Panc1 (cell line): ENCODE measurements at regions not wholly inside any gene's neighbourhood (a gene's known extent, or its start where the extent isn't known, plus 50 kb on each side); places are given as distances from the start of the nearest gene placed in this dataset.

Experiments used
- ATAC-seq: fragments of 200-7000 bp; cut with Tn5 transposase; 2 replicates; pipeline ENCODE4 v1.9.1; 2020; ENCODE audit warnings: mild to moderate bottlenecking, moderate library complexity
- BruUV-seq: library from RNA; stranded (reverse); fragments of 400-500 nt; replicated peaks from 2 replicates; lab custom pipeline; 2021; lab: Mats Ljungman, UMichigan
- CTCF ChIA-PET: fragments of 300-600 bp; sonication (Branson Sonifier 250); formaldehyde crosslinking; loops from one replicate; lab custom pipeline; 2022; ENCODE audit warnings: antibody characterized with exemption; lab: Charles Lee
- POLR2A ChIA-PET: fragments of 300-600 bp; sonication (Branson Sonifier 250); formaldehyde crosslinking; loops from one replicate; lab custom pipeline; 2022; ENCODE audit warnings: antibody characterized with exemption; lab: Charles Lee
- DNase-seq: peaks from one replicate; pipeline ENCODE4 v3.0.0-alpha.2; 2010; ENCODE audit warnings: low read depth, low spot score
- H3K27ac ChIP-seq: 2 replicates; pipeline ENCODE4 v1.5.1; 2011; ENCODE audit warnings: mild to moderate bottlenecking, low read length, inconsistent platforms
- H3K27me3 ChIP-seq: fragments of 200-500 bp; sonication (Bioruptor generic); 2 replicates; pipeline ENCODE4 v1.6.0; 2014; ENCODE audit warnings: low read length, inconsistent platforms; ENCODE audit not compliant: control insufficient read depth, insufficient read depth
- H3K36me3 ChIP-seq: fragments of 200-500 bp; sonication (Bioruptor generic); 2 replicates; pipeline ENCODE4 v1.5.1; 2014; ENCODE audit warnings: inconsistent platforms, mild to moderate bottlenecking, low read length, moderate library complexity; ENCODE audit not compliant: control insufficient read depth, insufficient read depth
- H3K4me1 ChIP-seq: 2 replicates; pipeline ENCODE4 v1.5.1; 2011; ENCODE audit warnings: inconsistent platforms, mild to moderate bottlenecking, low read length, moderate library complexity; ENCODE audit not compliant: control insufficient read depth, insufficient read depth
- H3K4me3 ChIP-seq, 2 experiments: 2 replicates each; pipeline ENCODE4 v1.5.1; 2011 to 2012; ENCODE audit warnings: low read depth in 2 of 2, low read length in 2 of 2, mild to moderate bottlenecking in 2 of 2, inconsistent platforms in 1 of 2, moderate library complexity in 1 of 2
- H3K9me3 ChIP-seq: fragments of 200-500 bp; sonication (Bioruptor generic); 2 replicates; pipeline ENCODE4 v1.5.1; 2014; ENCODE audit warnings: low read depth, mild to moderate bottlenecking, inconsistent platforms, low read length, moderate library complexity; ENCODE audit not compliant: control insufficient read depth, insufficient read depth
- CTCF ChIP-seq: fragments of 450-650 bp; IDR thresholded peaks from 2 replicates; pipeline ENCODE4 v1.5.1; 2017; ENCODE audit warnings: mild to moderate bottlenecking
- POLR2AphosphoS5 ChIP-seq: IDR thresholded peaks from 2 replicates; pipeline ENCODE4 v1.6.1; 2012; ENCODE audit warnings: mild to moderate bottlenecking, low read depth, low read length, moderate library complexity
- REST ChIP-seq, 2 experiments: IDR thresholded peaks; 2 replicates each; pipeline ENCODE4 v1.6.1; 2011 to 2012; ENCODE audit warnings: low read depth in 2 of 2, control low read depth in 1 of 2, low read length in 1 of 2, mild to moderate bottlenecking in 1 of 2, moderate library complexity in 1 of 2; ENCODE audit not compliant: insufficient read depth in 1 of 2
- SIN3A ChIP-seq: IDR thresholded peaks from 2 replicates; pipeline ENCODE4 v1.6.1; 2012; ENCODE audit warnings: low read depth, mild to moderate bottlenecking, low read length, moderate library complexity, borderline replicate concordance; ENCODE audit not compliant: insufficient read depth
- TCF7L2 ChIP-seq: IDR thresholded peaks from 2 replicates; pipeline ENCODE4 v1.6.1; 2011; ENCODE audit warnings: mild to moderate bottlenecking, low read depth, low read length, inconsistent platforms
- in situ Hi-C: cut with HindIII; loops from 2 replicates; pipeline ENCODE4 v1.10.0; 2016; ENCODE audit warnings: low sequenced_read_pairs, low pct_unique_long_range_greater_than_20kb
- intact Hi-C: fragments of 100-400 bp; cut with micrococcal nuclease; formaldehyde crosslinking; loops from one replicate; pipeline ENCODE4 v1.10.0; 2022; ENCODE audit not compliant: unreplicated experiment

GRCh38 chr9:111192650-111193049, 137.4 kb downstream of the OR2K2 start:
- H3K4me3 ChIP-seq = no peak overlapping the region

GRCh38 chr9:111190347-111190746, 139.7 kb downstream of the OR2K2 start:
- TF ChIP-seq POLR2AphosphoS5 (no peak), TCF7L2 (no peak), REST (IDR thresholded peaks at IDR 0.05; ENCODE audit: insufficient read depth in 1 of 2, low read depth in 2 of 2, low read length in 1 of 2) (no peak), CTCF (no peak)
- in situ Hi-C loops (no loop called here), intact Hi-C loops (no loop called here)
- POLR2A ChIA-PET = no interaction called here
- ATAC-seq (no peak), DNase-seq (no peak)
- BruUV-seq = no TSS peak
- no peak overlapping the region for H3K27ac ChIP-seq
- no peaks in the 10 kb centered on the region for H3K36me3 ChIP-seq
- CTCF ChIA-PET = no interaction called here
- no peaks in the 10 kb centered on the region for H3K4me1 ChIP-seq
- H3K9me3 ChIP-seq = no peaks in the 10 kb centered on the region
- H3K4me3 ChIP-seq = no peak overlapping the region
- H3K27me3 ChIP-seq = no peaks in the 10 kb centered on the region

More at GRCh38 chr9:111192650-111193049, 137.4 kb downstream of the OR2K2 start:
- no peaks in the 10 kb centered on the region for H3K9me3 ChIP-seq
- H3K4me1 ChIP-seq = no peaks in the 10 kb centered on the region
- intact Hi-C loops = no loop called here
- DNase-seq (no peak), ATAC-seq (no peak)
- TF ChIP-seq TCF7L2 (no peak), REST (IDR thresholded peaks at IDR 0.05; ENCODE audit: insufficient read depth in 1 of 2, low read depth in 2 of 2, low read length in 1 of 2) (no peak), POLR2AphosphoS5 (no peak), SIN3A (no peak), CTCF (no peak)
- no peaks in the 10 kb centered on the region for H3K36me3 ChIP-seq
- H3K27me3 ChIP-seq = no peaks in the 10 kb centered on the region
- H3K27ac ChIP-seq = no peak overlapping the region
- ChIA-PET CTCF (no interaction called here), POLR2A (no interaction called here)
- no TSS peak for BruUV-seq
- in situ Hi-C loops = no loop called here
